Neural progenitor cell (in vitro differentiated cells): ENCODE measurements at regions not wholly inside any gene's neighbourhood (a gene's known extent, or its start where the extent isn't known, plus 50 kb on each side); places are given as distances from the start of the nearest gene placed in this dataset.

Source experiments
- EZH2 ChIP-seq: fragments of 200-600 bp; sonication (generic); IDR thresholded peaks from 2 replicates; pipeline ENCODE4 v1.6.1; 2017; ENCODE audit warnings: antibody characterized with exemption, mild to moderate bottlenecking, moderate library complexity
- EZH2phosphoT487 ChIP-seq: fragments of 200-600 bp; sonication (generic); IDR thresholded peaks from 2 replicates; pipeline ENCODE4 v1.6.1; 2017; ENCODE audit warnings: antibody characterized with exemption
- TF ChIP-seq, protein P1 (sequence below): fragments of 200-600 bp; sonication (generic); IDR thresholded peaks from 2 replicates; pipeline ENCODE4 v1.5.1; 2017; ENCODE audit warnings: antibody characterized with exemption, mild to moderate bottlenecking

GRCh38 chr19:23481043-23481442 lies 85.8 kb upstream of the ZNF91 start:
- TF ChIP-seq, protein P1, sequence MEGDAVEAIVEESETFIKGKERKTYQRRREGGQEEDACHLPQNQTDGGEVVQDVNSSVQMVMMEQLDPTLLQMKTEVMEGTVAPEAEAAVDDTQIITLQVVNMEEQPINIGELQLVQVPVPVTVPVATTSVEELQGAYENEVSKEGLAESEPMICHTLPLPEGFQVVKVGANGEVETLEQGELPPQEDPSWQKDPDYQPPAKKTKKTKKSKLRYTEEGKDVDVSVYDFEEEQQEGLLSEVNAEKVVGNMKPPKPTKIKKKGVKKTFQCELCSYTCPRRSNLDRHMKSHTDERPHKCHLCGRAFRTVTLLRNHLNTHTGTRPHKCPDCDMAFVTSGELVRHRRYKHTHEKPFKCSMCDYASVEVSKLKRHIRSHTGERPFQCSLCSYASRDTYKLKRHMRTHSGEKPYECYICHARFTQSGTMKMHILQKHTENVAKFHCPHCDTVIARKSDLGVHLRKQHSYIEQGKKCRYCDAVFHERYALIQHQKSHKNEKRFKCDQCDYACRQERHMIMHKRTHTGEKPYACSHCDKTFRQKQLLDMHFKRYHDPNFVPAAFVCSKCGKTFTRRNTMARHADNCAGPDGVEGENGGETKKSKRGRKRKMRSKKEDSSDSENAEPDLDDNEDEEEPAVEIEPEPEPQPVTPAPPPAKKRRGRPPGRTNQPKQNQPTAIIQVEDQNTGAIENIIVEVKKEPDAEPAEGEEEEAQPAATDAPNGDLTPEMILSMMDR = no peak
- TF ChIP-seq EZH2phosphoT487 (no peak), EZH2 (no peak)
